Right atrium auricular region (tissue), 2 donors: ENCODE measurements at regions not wholly inside any gene's neighbourhood (a gene's known extent, or its start where the extent isn't known, plus 50 kb on each side); places are given as distances from the start of the nearest gene placed in this dataset.

ENCODE experiments used
- DNase-seq: peaks from one replicate; pipeline ENCODE4 v3.0.0-alpha.2; 2019; ENCODE audit warnings: low spot score
- H3K27ac ChIP-seq, 2 donors: fragments of 200-600 bp; sonication (generic); 1 replicate in 1 of 2; 2 replicates in 1 of 2; pipeline ENCODE4 v1.5.1; 2016 to 2019
- H3K27me3 ChIP-seq, 2 donors: fragments of 200-600 bp; sonication (generic); one replicate each; pipeline versions ENCODE4 v1.5.1 to v1.6.0; 2017 to 2019
- H3K36me3 ChIP-seq: fragments of 200-600 bp; sonication (generic); one replicate; pipeline ENCODE4 v1.5.1; 2016
- H3K4me1 ChIP-seq, 2 donors: fragments of 200-600 bp; sonication (generic); one replicate each; pipeline versions ENCODE4 v1.5.1 to v1.6.0; 2017 to 2019
- H3K4me3 ChIP-seq, 2 donors: fragments of 200-600 bp; sonication (generic); 1 replicate in 1 of 2; 2 replicates in 1 of 2; pipeline ENCODE4 v1.5.1; 2017 to 2019; ENCODE audit warnings: mild to moderate bottlenecking in 1 of 2, moderate library complexity in 1 of 2
- H3K9me3 ChIP-seq, 2 donors: fragments of 200-600 bp; sonication (generic); one replicate each; pipeline ENCODE4 v1.5.1; 2019
- TF ChIP-seq, protein P1 (sequence below), 2 donors: fragments of 200-600 bp; sonication (generic); IDR thresholded peaks; one replicate each; pipeline ENCODE4 v1.5.1; 2019; ENCODE audit warnings: antibody characterized with exemption in 2 of 2

DNA sequence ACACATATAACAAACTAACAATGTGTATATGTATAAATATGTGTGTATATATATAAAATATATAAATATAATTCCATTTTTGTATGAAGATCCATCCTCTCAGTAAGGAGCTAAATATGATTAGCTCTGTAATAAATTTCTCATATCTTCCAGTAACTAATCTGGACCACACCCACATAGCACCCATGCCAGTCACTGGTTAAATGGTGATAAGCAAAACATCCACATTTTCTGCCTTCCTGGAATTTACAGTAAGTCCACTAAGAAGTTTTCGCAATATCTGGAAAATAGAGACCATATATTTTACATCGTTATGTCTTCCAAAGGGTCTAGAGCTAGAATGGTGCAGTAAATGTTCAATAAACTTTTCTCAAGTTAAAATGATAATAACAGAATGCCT is 151.5 kb upstream of the STMND1 start:
- Histone ChIP-seq H3K36me3 (no peaks in the 10 kb centered on the region), H3K4me3 (no peak overlapping the region), H3K4me1 (peaks cover 0 to 15% of the 10 kb centered on the region in 2 donors), H3K27ac (no peak overlapping the region), H3K9me3 (no peaks in the 10 kb centered on the region), H3K27me3 (no peaks in the 10 kb centered on the region)
- no peak for DNase-seq
- TF ChIP-seq, protein P1, sequence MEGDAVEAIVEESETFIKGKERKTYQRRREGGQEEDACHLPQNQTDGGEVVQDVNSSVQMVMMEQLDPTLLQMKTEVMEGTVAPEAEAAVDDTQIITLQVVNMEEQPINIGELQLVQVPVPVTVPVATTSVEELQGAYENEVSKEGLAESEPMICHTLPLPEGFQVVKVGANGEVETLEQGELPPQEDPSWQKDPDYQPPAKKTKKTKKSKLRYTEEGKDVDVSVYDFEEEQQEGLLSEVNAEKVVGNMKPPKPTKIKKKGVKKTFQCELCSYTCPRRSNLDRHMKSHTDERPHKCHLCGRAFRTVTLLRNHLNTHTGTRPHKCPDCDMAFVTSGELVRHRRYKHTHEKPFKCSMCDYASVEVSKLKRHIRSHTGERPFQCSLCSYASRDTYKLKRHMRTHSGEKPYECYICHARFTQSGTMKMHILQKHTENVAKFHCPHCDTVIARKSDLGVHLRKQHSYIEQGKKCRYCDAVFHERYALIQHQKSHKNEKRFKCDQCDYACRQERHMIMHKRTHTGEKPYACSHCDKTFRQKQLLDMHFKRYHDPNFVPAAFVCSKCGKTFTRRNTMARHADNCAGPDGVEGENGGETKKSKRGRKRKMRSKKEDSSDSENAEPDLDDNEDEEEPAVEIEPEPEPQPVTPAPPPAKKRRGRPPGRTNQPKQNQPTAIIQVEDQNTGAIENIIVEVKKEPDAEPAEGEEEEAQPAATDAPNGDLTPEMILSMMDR (IDR thresholded peaks at IDR 0.05), result no peak

DNA sequence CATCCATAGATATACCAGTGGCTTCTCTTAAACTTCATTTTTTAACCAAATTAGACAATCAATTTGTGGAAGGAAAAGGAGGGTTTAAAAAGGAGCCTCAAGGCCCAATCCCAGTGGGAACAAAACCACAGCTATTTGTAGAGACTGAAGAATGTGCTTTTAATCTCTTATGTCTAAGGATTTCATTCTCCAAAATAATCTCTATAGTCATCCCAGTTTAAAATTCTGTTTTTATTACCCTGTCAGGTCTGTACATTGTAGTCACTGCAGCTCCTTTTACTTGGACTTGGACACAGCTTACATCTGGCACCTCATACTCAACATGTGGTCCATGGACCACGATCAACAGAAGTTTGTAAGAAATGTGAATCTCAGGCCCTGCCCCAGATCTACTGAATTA is 152.1 kb upstream of the STMND1 start:
- H3K9me3 ChIP-seq, result no peaks in the 10 kb centered on the region
- TF ChIP-seq, protein P1 (IDR thresholded peaks at IDR 0.05), result no peak
- DNase-seq, result no peak
- H3K4me3 ChIP-seq, result no peak overlapping the region
- no peak overlapping the region for H3K27ac ChIP-seq
- no peaks in the 10 kb centered on the region for H3K36me3 ChIP-seq
- H3K4me1 ChIP-seq, result peaks cover 0 to 15% of the 10 kb centered on the region in 2 donors
- H3K27me3 ChIP-seq, result no peaks in the 10 kb centered on the region

DNA sequence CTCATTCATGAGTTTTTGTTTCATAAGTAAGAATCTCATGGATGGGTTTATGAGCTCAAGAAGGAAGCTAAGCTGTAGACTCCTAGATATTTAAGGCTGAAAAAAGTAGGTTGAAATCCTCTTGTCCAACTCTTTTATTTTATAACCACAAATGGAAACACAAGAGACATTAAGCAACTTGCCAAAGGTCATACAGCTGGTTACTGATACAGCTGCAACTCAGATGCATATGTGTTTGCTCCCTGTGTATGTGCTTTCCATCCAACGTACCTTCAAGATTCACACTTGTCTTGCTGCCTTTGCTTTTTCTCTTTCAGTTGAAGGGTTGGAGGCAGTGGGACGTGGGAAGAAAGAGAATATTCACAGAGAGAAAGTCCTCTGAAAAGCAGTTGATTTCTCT is 153.5 kb upstream of the STMND1 start:
- no peaks in the 10 kb centered on the region for H3K36me3 ChIP-seq
- TF ChIP-seq, protein P1 (IDR thresholded peaks at IDR 0.05), result no peak
- no peak for DNase-seq
- H3K4me3 ChIP-seq, result no peak overlapping the region
- H3K4me1 ChIP-seq, result peaks cover 0 to 15% of the 10 kb centered on the region in 2 donors
- H3K9me3 ChIP-seq, result no peaks in the 10 kb centered on the region
- no peak overlapping the region for H3K27ac ChIP-seq
- no peaks in the 10 kb centered on the region for H3K27me3 ChIP-seq

DNA sequence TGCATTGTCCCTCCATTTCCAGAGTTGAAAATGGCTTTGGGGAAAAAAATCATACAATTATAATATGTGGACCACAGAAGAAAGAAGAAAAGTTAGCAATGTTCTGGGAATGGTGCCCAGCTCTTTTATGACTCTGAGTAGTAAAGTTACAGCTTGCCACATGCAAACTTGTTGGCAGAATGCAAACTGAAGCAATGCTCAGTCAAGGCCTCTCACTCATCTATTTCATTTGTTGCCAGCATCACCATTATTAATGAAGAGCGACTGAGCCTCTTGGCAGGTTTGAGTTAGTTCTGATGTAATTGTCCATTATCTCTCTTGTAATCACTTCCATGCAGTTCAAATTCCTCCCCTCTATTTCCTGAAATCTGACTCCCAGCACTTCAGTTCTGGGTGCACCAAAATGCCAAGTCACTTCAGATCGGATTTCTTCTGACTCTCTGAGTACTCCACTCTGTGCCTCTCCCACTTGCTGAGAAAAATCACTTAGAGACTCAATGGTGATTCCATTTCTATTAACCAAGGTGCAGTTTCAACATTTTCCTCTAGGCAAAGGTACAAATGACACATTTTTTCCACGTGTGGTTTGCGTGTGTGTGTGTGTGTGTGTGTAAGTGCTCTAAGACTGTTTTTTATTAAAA is 154.4 kb upstream of the STMND1 start:
- peak overlapping the region in 1 of 2 donors; percentile 47 for H3K27ac ChIP-seq

DNA sequence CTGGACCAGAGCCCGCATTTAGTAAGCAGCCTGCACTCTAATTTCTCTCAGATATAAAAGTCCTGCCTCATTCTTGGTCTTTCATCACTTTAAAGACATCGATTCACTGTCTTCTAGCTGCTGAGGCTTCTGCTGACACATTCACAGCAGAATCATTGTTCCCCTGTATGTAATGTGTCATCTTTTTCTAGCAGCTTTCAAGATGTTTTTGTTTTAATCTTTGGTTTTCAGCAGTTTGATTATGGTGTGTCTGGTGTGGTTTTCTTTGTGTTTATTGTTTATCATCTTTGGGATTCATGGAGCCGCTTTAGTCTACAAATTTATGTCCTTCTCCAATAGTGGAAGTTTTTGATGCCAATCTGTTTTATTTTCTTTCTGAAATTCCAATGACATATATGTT is 157.3 kb upstream of the STMND1 start:
- TF ChIP-seq, protein P1 (IDR thresholded peaks at IDR 0.05), result no peak
- no peak for DNase-seq
- Histone ChIP-seq H3K9me3 (no peaks in the 10 kb centered on the region), H3K36me3 (no peaks in the 10 kb centered on the region), H3K27me3 (no peaks in the 10 kb centered on the region), H3K4me1 (peaks cover 0 to 15% of the 10 kb centered on the region in 2 donors), H3K27ac (no peak overlapping the region), H3K4me3 (no peak overlapping the region)

More for the DNA sequence above, 154.4 kb upstream of the STMND1 start:
- TF ChIP-seq, protein P1 (IDR thresholded peaks at IDR 0.05), result no peak
- H3K4me3 ChIP-seq, result no peak overlapping the region
- no peaks in the 10 kb centered on the region for H3K9me3 ChIP-seq
- peaks cover 0 to 15% of the 10 kb centered on the region in 2 donors for H3K4me1 ChIP-seq
- no peaks in the 10 kb centered on the region for H3K27me3 ChIP-seq
- no peaks in the 10 kb centered on the region for H3K36me3 ChIP-seq
- no peak for DNase-seq

DNA sequence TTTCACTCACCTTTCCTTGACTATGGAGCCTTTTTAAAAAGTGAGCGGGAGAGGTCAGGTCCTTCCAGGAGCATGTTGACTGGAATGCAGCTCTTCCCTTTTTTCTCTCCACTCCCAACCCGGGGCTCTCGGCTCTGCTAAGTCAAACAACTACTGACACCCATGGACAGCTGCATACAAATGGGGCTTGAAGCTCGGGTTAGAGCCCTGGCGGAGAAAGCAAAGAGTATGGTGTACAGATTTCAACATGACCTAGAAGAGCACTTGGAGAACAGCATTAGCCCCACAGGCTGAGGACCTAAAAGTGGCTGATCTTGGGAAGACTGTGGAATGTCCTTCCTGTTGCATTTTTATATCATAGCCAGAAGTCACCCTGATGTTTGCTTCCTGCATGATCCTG is 162.0 kb upstream of the STMND1 start:
- TF ChIP-seq, protein P1 (IDR thresholded peaks at IDR 0.05), result no peak
- Histone ChIP-seq H3K27me3 (no peaks in the 10 kb centered on the region), H3K4me1 (no peaks in the 10 kb centered on the region), H3K27ac (no peak overlapping the region), H3K36me3 (no peaks in the 10 kb centered on the region), H3K9me3 (no peaks in the 10 kb centered on the region), H3K4me3 (no peak overlapping the region)
- no peak for DNase-seq
